ENCODE measurements at regions not wholly inside any gene's neighbourhood (a gene's known extent, or its start where the extent isn't known, plus 50 kb on each side); places are given as distances from the start of the nearest gene placed in this dataset.

- TF ChIP-seq POLR2AphosphoS5 (IDR thresholded peaks at IDR 0.05; ENCODE audit: low read depth, low read length) (no peak), ZNF274 (IDR thresholded peaks at IDR 0.05; ENCODE audit: borderline replicate concordance, extremely low read depth, low read length) (no peak), RAD21 (IDR thresholded peaks at IDR 0.05 in 1 of 2, conservative IDR thresholded peaks at IDR 0.05 in 1 of 2; ENCODE audit: low read depth in 2 of 2, low read length in 2 of 2) (no peak), EZH2 (IDR thresholded peaks at IDR 0.05; ENCODE audit: low read depth, low read length, severe bottlenecking) (no peak), SIN3A (conservative IDR thresholded peaks at IDR 0.05 in 1 of 2, IDR thresholded peaks at IDR 0.05 in 1 of 2; ENCODE audit: low read depth in 1 of 2, low read length in 2 of 2) (no peak), CEBPB (IDR thresholded peaks at IDR 0.05; ENCODE audit: low read depth, low read length) (no peak), POLR2A (IDR thresholded peaks at IDR 0.05; ENCODE audit: control extremely low read depth in 1 of 2, low read depth in 2 of 2, low read length in 2 of 2) (no peak), YY1 (IDR thresholded peaks at IDR 0.05; ENCODE audit: low read depth, low read length) (no peak), TEAD4 (IDR thresholded peaks at IDR 0.05; ENCODE audit: low read depth, low read length) (no peak)
- TF ChIP-seq, protein P1, sequence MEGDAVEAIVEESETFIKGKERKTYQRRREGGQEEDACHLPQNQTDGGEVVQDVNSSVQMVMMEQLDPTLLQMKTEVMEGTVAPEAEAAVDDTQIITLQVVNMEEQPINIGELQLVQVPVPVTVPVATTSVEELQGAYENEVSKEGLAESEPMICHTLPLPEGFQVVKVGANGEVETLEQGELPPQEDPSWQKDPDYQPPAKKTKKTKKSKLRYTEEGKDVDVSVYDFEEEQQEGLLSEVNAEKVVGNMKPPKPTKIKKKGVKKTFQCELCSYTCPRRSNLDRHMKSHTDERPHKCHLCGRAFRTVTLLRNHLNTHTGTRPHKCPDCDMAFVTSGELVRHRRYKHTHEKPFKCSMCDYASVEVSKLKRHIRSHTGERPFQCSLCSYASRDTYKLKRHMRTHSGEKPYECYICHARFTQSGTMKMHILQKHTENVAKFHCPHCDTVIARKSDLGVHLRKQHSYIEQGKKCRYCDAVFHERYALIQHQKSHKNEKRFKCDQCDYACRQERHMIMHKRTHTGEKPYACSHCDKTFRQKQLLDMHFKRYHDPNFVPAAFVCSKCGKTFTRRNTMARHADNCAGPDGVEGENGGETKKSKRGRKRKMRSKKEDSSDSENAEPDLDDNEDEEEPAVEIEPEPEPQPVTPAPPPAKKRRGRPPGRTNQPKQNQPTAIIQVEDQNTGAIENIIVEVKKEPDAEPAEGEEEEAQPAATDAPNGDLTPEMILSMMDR (IDR thresholded peaks at IDR 0.05; ENCODE audit: control extremely low read depth in 1 of 3, insufficient read depth in 1 of 3, low read depth in 1 of 3, low read length in 3 of 3) = no peak
Observed at GRCh38 chrX:80572636-80573035, 152.4 kb downstream of the TENT5D start.

All from H1 (cell line).